ENCODE measurements at regions not wholly inside any gene's neighbourhood (a gene's known extent, or its start where the extent isn't known, plus 50 kb on each side); places are given as distances from the start of the nearest gene placed in this dataset.
A peak's percentile ranks its signal among the peaks of the same experiment; 100 is the strongest.

- no peak for DNase-seq (ENCODE audit: low read depth in 3 of 3)
Observed at GRCh38 chr1:209328196-209328595, 255.3 kb upstream of the CAMK1G start.

GRCh38 chr1:209335178-209335577, 248.3 kb upstream of the CAMK1G start:
- DNase-seq (ENCODE audit: low read depth in 3 of 3) = no peak

GRCh38 chr1:209341146-209341545, 242.4 kb upstream of the CAMK1G start:
- no peak for DNase-seq (ENCODE audit: low read depth in 3 of 3)

- DNase-seq (ENCODE audit: low read depth in 3 of 3) = no peak
Observed at GRCh38 chr1:209341673-209342420, 241.7 kb upstream of the CAMK1G start.

- no peak for DNase-seq (ENCODE audit: low read depth in 3 of 3)
Observed at GRCh38 chr1:209342441-209343175, 240.9 kb upstream of the CAMK1G start.

- no peak for DNase-seq (ENCODE audit: low read depth in 3 of 3)
Observed at GRCh38 chr1:209343511-209343910, 240.0 kb upstream of the CAMK1G start.

GRCh38 chr1:209344156-209344555, 239.4 kb upstream of the CAMK1G start:
- no peak for DNase-seq (ENCODE audit: low read depth in 3 of 3)

- DNase-seq (ENCODE audit: low read depth in 3 of 3) = no peak
Observed at GRCh38 chr1:209349363-209350308, 233.9 kb upstream of the CAMK1G start.

- no peak for DNase-seq (ENCODE audit: low read depth in 3 of 3)
Observed at GRCh38 chr1:209353053-209353452, 230.5 kb upstream of the CAMK1G start.

GRCh38 chr1:209354111-209354839, 229.2 kb upstream of the CAMK1G start:
- peak; percentile 5 to 8 (median 5) for DNase-seq (ENCODE audit: low read depth in 3 of 3)

- DNase-seq (ENCODE audit: low read depth in 3 of 3) = no peak
Observed at GRCh38 chr1:209354840-209355165, 228.7 kb upstream of the CAMK1G start.

- no peak for DNase-seq (ENCODE audit: low read depth in 3 of 3)
Observed at GRCh38 chr1:209355415-209355814, 228.1 kb upstream of the CAMK1G start.

- no peak for DNase-seq (ENCODE audit: low read depth in 3 of 3)
Observed at GRCh38 chr1:209356976-209357377, 226.5 kb upstream of the CAMK1G start.

- no peak for DNase-seq (ENCODE audit: low read depth in 3 of 3)
Observed at GRCh38 chr1:209363112-209363511, 220.4 kb upstream of the CAMK1G start.

GRCh38 chr1:209364716-209365115, 218.8 kb upstream of the CAMK1G start:
- DNase-seq (ENCODE audit: low read depth in 3 of 3) = no peak

- no peak for DNase-seq (ENCODE audit: low read depth in 3 of 3)
Observed at GRCh38 chr1:209367061-209367772, 216.3 kb upstream of the CAMK1G start.

- no peak for DNase-seq (ENCODE audit: low read depth in 3 of 3)
Observed at GRCh38 chr1:209368864-209369598, 214.5 kb upstream of the CAMK1G start.

- no peak for DNase-seq (ENCODE audit: low read depth in 3 of 3)
Observed at GRCh38 chr1:209370241-209370995, 213.1 kb upstream of the CAMK1G start.

GRCh38 chr1:209375097-209375496, 208.4 kb upstream of the CAMK1G start:
- no peak for DNase-seq (ENCODE audit: low read depth in 3 of 3)

All from stimulated activated CD4-positive, alpha-beta T cell treated with anti-CD3 and anti-CD28 coated beads, TNF-alpha, amount 100 ng/mL, for 4 hours (primary cell).